Endometrium (tissue), 2 donors: ENCODE measurements at regions not wholly inside any gene's neighbourhood (a gene's known extent, or its start where the extent isn't known, plus 50 kb on each side); places are given as distances from the start of the nearest gene placed in this dataset.
A peak's percentile ranks its signal among the peaks of the same experiment; 100 is the strongest.
"Not testable (repeated sequence)": the region's sequence is repeated elsewhere in the genome, so short reads cannot be mapped to it uniquely, and the experiment has no call there.

Source experiments
- FAIRE-seq: peaks from 2 replicates; lab custom pipeline; 2012; peaks lifted over from hg19 to GRCh38; lab: Jason Lieb, UNC
- donor health status: control.
- donor health status: control.

GRCh38 chr9:589723-590122, 251.8 kb upstream of the DMRT1 start:
- no peak for FAIRE-seq

DNA sequence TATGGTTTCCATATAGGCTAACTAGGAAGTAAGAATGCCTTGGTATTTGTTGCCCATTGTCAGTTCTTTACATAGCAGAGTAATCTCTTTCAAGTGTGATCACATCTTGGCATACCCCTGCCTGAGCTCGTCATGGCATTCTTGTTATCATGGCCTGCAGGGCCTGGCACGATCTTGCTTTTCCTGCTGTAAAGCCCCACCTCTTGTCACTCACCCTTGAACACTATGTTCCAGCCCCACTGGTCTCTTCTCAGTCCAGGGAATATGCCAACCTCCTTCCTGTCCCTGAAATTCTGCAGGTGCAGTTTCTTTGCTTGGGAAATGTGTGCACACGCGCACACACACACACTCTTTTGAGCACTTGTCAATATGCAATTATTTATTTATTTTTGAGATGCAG, 250.2 kb upstream of the DMRT1 start:
- FAIRE-seq = no peak

GRCh38 chr9:592225-592624, 249.3 kb upstream of the DMRT1 start:
- no peak for FAIRE-seq

DNA sequence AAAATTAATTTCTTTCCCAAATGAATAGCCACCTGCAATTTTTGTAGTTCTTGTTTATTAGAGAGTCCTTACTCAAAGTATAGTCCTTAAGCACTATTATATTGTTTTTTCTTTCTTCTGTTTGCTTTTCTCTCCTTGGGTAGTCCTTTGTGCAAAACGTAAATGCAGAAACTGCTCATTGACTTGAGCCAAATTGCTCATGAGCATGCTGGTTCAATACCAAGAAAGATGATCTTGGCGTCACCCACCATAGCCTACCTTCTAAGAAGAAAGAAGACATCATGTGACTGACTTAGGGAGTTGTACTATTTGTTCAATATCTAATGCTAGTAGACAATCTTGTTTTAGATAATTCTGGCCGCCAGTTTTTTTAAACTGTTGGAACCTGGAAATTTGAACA, 248.8 kb upstream of the DMRT1 start:
- no peak for FAIRE-seq

DNA sequence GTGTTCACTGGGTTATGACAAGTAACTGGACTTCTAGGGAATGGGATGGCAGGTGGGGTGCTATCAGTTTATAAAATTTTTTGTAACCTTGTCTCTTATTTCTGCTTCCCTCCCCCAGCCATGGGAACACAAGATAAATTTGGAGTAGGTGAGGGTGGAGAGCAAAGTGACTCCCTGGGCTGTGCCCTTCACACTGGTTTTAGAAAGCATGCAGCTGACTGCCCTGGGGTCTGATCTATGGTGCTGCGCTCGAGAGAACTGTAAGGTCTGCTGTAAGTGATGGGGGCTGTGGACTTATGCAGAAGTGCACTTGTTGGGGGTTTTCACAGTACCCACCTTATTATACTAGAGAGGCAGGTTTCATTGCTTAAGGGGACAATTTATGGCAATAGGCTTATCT, 247.7 kb upstream of the DMRT1 start:
- FAIRE-seq = no peak

- no peak for FAIRE-seq
These were observed 244.8 kb upstream of the DMRT1 start for GRCh38 chr9:596703-597102.

GRCh38 chr9:600006-600405, 241.5 kb upstream of the DMRT1 start:
- no peak for FAIRE-seq

- FAIRE-seq = no peak
These were observed 238.8 kb upstream of the DMRT1 start for GRCh38 chr9:602716-603115.

- FAIRE-seq = no peak
These were observed 238.4 kb upstream of the DMRT1 start for GRCh38 chr9:603126-603525.

- FAIRE-seq = no peak
These were observed 234.1 kb upstream of the DMRT1 start for GRCh38 chr9:607417-607816.

GRCh38 chr9:613771-614347, 227.6 kb upstream of the DMRT1 start:
- peak; percentile 96 for FAIRE-seq

- no peak for FAIRE-seq
These were observed 227.1 kb upstream of the DMRT1 start for GRCh38 chr9:614431-614830.

DNA sequence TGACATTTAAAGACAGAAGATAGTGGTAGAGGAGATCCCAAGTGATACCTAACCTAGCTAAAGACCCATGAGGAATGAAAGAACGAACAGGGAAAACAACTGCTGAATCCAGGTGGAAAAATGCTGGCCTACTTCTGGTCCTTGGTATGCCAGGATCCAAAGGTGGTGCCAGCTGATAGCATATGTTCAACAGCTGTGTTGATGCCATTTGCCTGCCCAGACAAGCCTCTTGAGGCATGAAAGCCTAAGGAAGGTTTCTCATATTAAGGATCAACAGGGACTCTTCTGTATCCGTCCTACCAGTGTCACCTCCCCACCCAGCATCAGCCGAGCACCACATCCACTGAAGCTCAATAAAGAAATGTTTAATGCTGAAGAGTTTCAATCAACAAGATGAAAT, 225.7 kb upstream of the DMRT1 start:
- FAIRE-seq = no peak

GRCh38 chr9:616694-617093, 224.8 kb upstream of the DMRT1 start:
- no peak for FAIRE-seq

- FAIRE-seq = no peak
These were observed 223.9 kb upstream of the DMRT1 start for GRCh38 chr9:617445-618085.

DNA sequence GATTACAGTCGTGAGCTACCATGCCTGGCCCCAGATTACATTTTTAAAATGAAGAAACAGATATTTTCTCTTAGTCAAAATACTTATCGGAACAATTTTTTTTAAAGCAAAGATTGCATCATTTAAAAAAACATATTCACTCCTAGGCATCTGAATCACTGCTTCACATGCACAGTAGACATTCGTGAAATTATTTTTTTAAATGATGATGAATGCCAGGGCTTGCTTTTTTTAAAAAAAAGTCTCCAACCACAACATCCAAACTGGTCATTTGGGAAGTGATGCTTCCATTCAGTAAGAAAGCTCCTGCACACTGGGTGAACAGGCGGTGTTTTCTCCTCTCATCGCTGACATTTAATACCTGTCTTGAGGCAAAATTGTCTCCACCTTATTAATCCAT, 223.0 kb upstream of the DMRT1 start:
- FAIRE-seq = no peak

- FAIRE-seq = no peak
These were observed 220.2 kb upstream of the DMRT1 start for GRCh38 chr9:621201-621855.

- FAIRE-seq = no peak
These were observed 216.5 kb upstream of the DMRT1 start for GRCh38 chr9:624935-625500.

DNA sequence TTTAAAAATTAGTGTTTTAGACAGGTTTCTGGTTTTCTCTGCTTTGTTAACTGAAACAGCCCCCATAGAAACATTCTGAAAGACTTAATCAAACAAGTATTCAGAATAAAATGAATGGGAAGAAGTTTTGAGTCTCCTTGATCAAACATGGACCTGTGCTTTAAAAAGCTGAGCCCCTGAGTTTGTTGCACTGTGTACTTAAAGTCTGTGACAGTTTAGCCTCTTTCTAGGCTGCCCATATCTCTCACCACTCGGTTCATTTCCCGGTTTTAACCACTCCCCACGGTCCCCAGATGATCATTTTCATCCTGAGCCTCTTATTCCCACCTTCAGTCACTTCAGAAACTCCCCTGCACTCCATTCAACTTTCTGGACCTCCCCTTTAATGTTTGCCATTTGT, 215.9 kb upstream of the DMRT1 start:
- no peak for FAIRE-seq

DNA sequence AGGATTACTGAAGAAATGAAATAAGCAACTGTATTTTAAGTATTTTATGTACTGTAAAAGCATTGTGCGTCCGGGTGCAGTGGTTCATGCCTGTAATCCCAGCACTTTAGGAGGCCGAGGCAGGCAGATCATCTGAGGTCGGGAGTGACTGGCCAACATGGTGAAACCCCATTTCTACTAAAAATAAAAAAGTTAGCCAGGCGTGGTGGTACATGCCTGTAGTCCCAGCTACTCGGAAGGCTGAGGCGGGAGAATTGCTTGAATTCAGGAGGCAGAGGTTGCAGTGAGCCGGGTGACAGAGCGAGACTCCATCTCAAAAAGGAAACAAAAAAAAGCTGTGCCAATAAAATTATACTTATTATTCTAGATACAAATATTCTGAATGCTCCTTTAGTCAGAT, 215.4 kb upstream of the DMRT1 start:
- FAIRE-seq = not testable (repeated sequence)

DNA sequence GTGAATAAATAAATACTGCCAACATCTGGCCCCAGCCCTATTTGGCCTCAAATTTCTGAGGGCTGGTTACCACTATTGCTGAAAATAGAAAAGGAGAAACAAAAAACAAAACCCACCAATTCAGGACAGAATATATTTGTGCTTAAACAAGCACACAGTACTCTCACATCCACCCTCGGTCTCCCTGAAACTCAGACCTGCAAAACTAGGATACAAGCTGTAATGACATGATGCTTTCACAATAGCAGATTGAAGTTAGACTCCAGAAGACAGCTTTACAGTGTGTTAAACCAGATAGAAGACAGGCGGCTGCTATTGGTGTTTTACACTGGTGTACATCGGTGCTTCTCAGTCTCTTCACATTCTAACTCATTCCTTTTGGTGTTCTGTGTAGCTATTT, 214.9 kb upstream of the DMRT1 start:
- no peak for FAIRE-seq

- peak; percentile 33 for FAIRE-seq
These were observed 214.0 kb upstream of the DMRT1 start for GRCh38 chr9:627336-627970.

DNA sequence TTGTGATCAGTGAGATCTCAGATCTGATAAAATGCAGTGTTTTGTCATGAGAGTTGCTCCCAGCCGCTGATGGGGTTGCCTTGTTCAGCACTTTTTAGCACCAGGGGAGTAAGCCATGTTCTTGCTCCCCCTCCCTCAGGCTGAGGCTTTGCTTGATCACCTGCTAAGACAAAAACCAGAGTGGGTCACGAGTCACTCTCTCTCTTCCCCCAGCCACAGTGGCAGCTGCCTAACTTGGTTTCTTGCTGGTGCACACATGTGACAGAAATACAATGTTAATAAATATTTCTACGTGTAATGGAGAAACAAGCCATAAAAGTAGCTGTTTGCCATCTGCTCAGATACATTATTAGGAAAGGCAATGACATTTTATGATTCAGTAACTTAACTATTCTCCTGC, 212.4 kb upstream of the DMRT1 start:
- FAIRE-seq = no peak
